ENCODE measurements at regions not wholly inside any gene's neighbourhood (a gene's known extent, or its start where the extent isn't known, plus 50 kb on each side); places are given as distances from the start of the nearest gene placed in this dataset.

GRCh38 chr3:112735926-112736325 is 95.0 kb upstream of the CCDC80 start:
- Histone ChIP-seq H3K27me3 (ENCODE audit: control insufficient read depth, insufficient read depth, low read length) (no peaks in the 10 kb centered on the region), H3K4me1 (ENCODE audit: control insufficient read depth, insufficient read depth, low read length) (0 out of 2 replicates have a peak, but pooled peaks cover 1% of the 10 kb centered on the region), H3K18ac (ENCODE audit: low read depth, low read length) (peak overlapping the region; percentile 82), H2BK5ac (ENCODE audit: low read depth, low read length, poor library complexity, severe bottlenecking) (no peak overlapping the region), H3K79me1 (ENCODE audit: low read depth in 1 of 2, low read length in 2 of 2) (no peaks in the 10 kb centered on the region), H3K56ac (ENCODE audit: extremely low read depth, insufficient read depth, low read length) (no peak overlapping the region), H4K8ac (ENCODE audit: low read depth in 2 of 2, low read length in 2 of 2) (no peak overlapping the region), H2AFZ (replicated peaks; ENCODE audit: low read length, poor library complexity) (no peak overlapping the region), H4K5ac (ENCODE audit: low read depth, low read length) (peak overlapping the region; percentile 63; the same call in 1 of the 2 replicates), H3K36me3 (ENCODE audit: control insufficient read depth, insufficient read depth, low read length) (no peaks in the 10 kb centered on the region), H3K14ac (replicated peaks; ENCODE audit: low read depth, low read length) (no peak overlapping the region), H3K4me2 (ENCODE audit: low read depth, low read length) (no peak overlapping the region), H3K9me3 (ENCODE audit: control insufficient read depth, insufficient read depth, low read length) (0 out of 2 replicates have a peak, but pooled peaks cover 3% of the 10 kb centered on the region), H2AK9ac (replicated peaks; ENCODE audit: low read depth, low read length, poor library complexity) (no peak overlapping the region), H3K27ac (ENCODE audit: insufficient read depth, low read length) (no peak overlapping the region), H3K4me3 (ENCODE audit: insufficient read depth, low read depth, low read length) (no peak overlapping the region), H2BK20ac (ENCODE audit: low read depth, low read length) (peak overlapping the region; percentile 26; the same call in 1 of the 2 replicates), H2AK5ac (ENCODE audit: low read depth, low read length) (no peak overlapping the region), H3K9me1 (ENCODE audit: insufficient read depth, low read length) (no peaks in the 10 kb centered on the region), H2BK120ac (ENCODE audit: low read depth, low read length) (no peak overlapping the region; the same call in 1 of the 2 replicates), H4K91ac (ENCODE audit: insufficient read depth, low read depth, low read length) (peak overlapping the region; percentile 24; the same call in 1 of the 2 replicates), H2BK15ac (ENCODE audit: low read depth, low read length) (no peak overlapping the region), H3K23ac (ENCODE audit: low read depth, low read length) (no peak overlapping the region), H3K4ac (ENCODE audit: low read depth, low read length) (peak overlapping the region; percentile 10; the same call in 1 of the 2 replicates), H4K20me1 (ENCODE audit: insufficient read depth, low read length) (no peaks in the 10 kb centered on the region), H3K9ac (ENCODE audit: low read depth, low read length) (no peak overlapping the region)
- in situ Hi-C loops (cut with MboI; ENCODE audit: low sequenced_read_pairs) (loop anchor here (10.0 kb wide), 1 partner anchor 249 kb away; no protein-coding TSS in a partner anchor), intact Hi-C loops (cut with micrococcal nuclease) (loop anchor here (2.0 to 10.0 kb wide), 4 partner anchors 93 to 889 kb away; partner anchors contain the start of gene GTPBP8), dilution Hi-C loops (cut with HindIII; ENCODE audit: low sequenced_read_pairs, unreplicated experiment) (no loop called here)
- no peak for TF ChIP-seq CEBPB (IDR thresholded peaks at IDR 0.05; ENCODE audit: low read depth, low read length)
- ChIA-PET CTCF (interaction anchor here (0.8 to 1.6 kb wide), 3 partner anchors 94 to 101 kb away, joined by 3 to 8 read pairs (median 5); no protein-coding TSS in a partner anchor), POLR2A (ENCODE audit: unreplicated experiment) (no interaction called here)
- WGBS, 2 experiments (ENCODE audit: extremely low coverage in 2 of 2, insufficient read length in 1 of 2), result no CpG with 5 or more reads among the region's 3 CpGs
- DNase-seq, result no peak
- no TSS peak for BruUV-seq (replicated peaks)
- ATAC-seq (ENCODE audit: low read depth), result no peak

Measured in IMR-90 (cell line).